Stimulated activated CD8-positive, alpha-beta memory T cell treated with anti-CD3 and anti-CD28 coated beads, Interleukin-12 subunit alpha, Interleukin-12 subunit beta, amount 100 ng/mL, for 1 hour (primary cell): ENCODE measurements at regions not wholly inside any gene's neighbourhood (a gene's known extent, or its start where the extent isn't known, plus 50 kb on each side); places are given as distances from the start of the nearest gene placed in this dataset.

ENCODE experiments used
- DNase-seq: peaks from one replicate; pipeline ENCODE4 v3.0.0-alpha.2; 2020; ENCODE audit warnings: low read depth

- DNase-seq: no peak
Observed at GRCh38 chr17:77700165-77700881, 258.2 kb upstream of the TNRC6C start.

GRCh38 chr17:77701996-77702395 lies 256.5 kb upstream of the TNRC6C start:
- DNase-seq: no peak

GRCh38 chr17:77704048-77704815 lies 254.3 kb upstream of the TNRC6C start:
- no peak for DNase-seq

- no peak for DNase-seq
Observed at GRCh38 chr17:77706938-77707337, 251.6 kb upstream of the TNRC6C start.

GRCh38 chr17:77707546-77707945 lies 251.0 kb upstream of the TNRC6C start:
- no peak for DNase-seq

- DNase-seq: no peak
Observed at GRCh38 chr17:77708049-77708448, 250.5 kb upstream of the TNRC6C start.

- no peak for DNase-seq
Observed at GRCh38 chr17:77708936-77709335, 249.6 kb upstream of the TNRC6C start.

GRCh38 chr17:77709594-77709993 lies 248.9 kb upstream of the TNRC6C start:
- no peak for DNase-seq

- no peak for DNase-seq
Observed at GRCh38 chr17:77712578-77712977, 245.9 kb upstream of the TNRC6C start.

- no peak for DNase-seq
Observed at GRCh38 chr17:77716289-77716926, 242.1 kb upstream of the TNRC6C start.

- no peak for DNase-seq
Observed at GRCh38 chr17:77717941-77718668, 240.4 kb upstream of the TNRC6C start.

- DNase-seq: no peak
Observed at GRCh38 chr17:77718669-77718961, 239.9 kb upstream of the TNRC6C start.

- DNase-seq: no peak
Observed at GRCh38 chr17:77719806-77720205, 238.7 kb upstream of the TNRC6C start.

GRCh38 chr17:77720946-77721845 lies 237.3 kb upstream of the TNRC6C start:
- no peak for DNase-seq

- DNase-seq: no peak
Observed at GRCh38 chr17:77721846-77722160, 236.7 kb upstream of the TNRC6C start.

GRCh38 chr17:77722366-77722765 lies 236.1 kb upstream of the TNRC6C start:
- no peak for DNase-seq

- DNase-seq: no peak
Observed at GRCh38 chr17:77723071-77723908, 235.2 kb upstream of the TNRC6C start.

- DNase-seq: no peak
Observed at GRCh38 chr17:77723909-77724875, 234.3 kb upstream of the TNRC6C start.

- DNase-seq: no peak
Observed at GRCh38 chr17:77724876-77725615, 233.5 kb upstream of the TNRC6C start.
